Keratinocyte (primary cell): ENCODE measurements at regions not wholly inside any gene's neighbourhood (a gene's known extent, or its start where the extent isn't known, plus 50 kb on each side); places are given as distances from the start of the nearest gene placed in this dataset.

Experiments used
- DNase-seq: peaks from one replicate; pipeline ENCODE4 v3.0.0-alpha.2; 2011; ENCODE audit warnings: low read depth, missing footprints, low spot score
- FAIRE-seq: peaks from 2 replicates; lab custom pipeline; 2011; peaks lifted over from hg19 to GRCh38; lab: Jason Lieb, UNC
- H2AFZ ChIP-seq: 2 replicates; pipeline ENCODE4 v1.6.0; 2012; ENCODE audit warnings: low read length, control low read depth, inconsistent platforms; ENCODE audit not compliant: control insufficient read depth
- H3K27ac ChIP-seq: 2 replicates; pipeline ENCODE4 v1.5.1; 2011; ENCODE audit warnings: low read length; ENCODE audit not compliant: control insufficient read depth, insufficient read depth
- H3K27me3 ChIP-seq: 3 replicates; pipeline ENCODE4 v1.6.0; 2011; ENCODE audit warnings: low read length; ENCODE audit not compliant: control insufficient read depth, insufficient read depth; ENCODE audit errors: extremely low read depth
- H3K36me3 ChIP-seq, 2 experiments: 2 replicates in 1 of 2; 3 replicates in 1 of 2; pipeline ENCODE4 v1.5.1; 2011; ENCODE audit warnings: low read length in 2 of 2, mild to moderate bottlenecking in 1 of 2; ENCODE audit not compliant: control insufficient read depth in 2 of 2, insufficient read depth in 2 of 2; ENCODE audit errors: extremely low read depth in 1 of 2
- H3K4me1 ChIP-seq: 3 replicates; pipeline ENCODE4 v1.5.1; 2011; ENCODE audit warnings: low read length; ENCODE audit not compliant: control insufficient read depth, insufficient read depth; ENCODE audit errors: extremely low read depth
- H3K4me2 ChIP-seq: 3 replicates; pipeline ENCODE4 v1.6.0; 2011; ENCODE audit warnings: low read depth, low read length; ENCODE audit not compliant: control insufficient read depth, insufficient read depth; ENCODE audit errors: extremely low read depth
- H3K4me3 ChIP-seq, 3 experiments: fragments of 200-600 bp in 1 of 3; sonication (generic) in 1 of 3; 2 replicates in 2 of 3; 3 replicates in 1 of 3; pipeline ENCODE4 v1.5.1; 2011 to 2016; ENCODE audit warnings: low read length in 3 of 3, mild to moderate bottlenecking in 3 of 3, control low read depth in 2 of 3, inconsistent platforms in 1 of 3, low read depth in 1 of 3, mixed read lengths in 1 of 3, mixed run types in 1 of 3, moderate library complexity in 1 of 3; ENCODE audit not compliant: control insufficient read depth in 2 of 3, insufficient read depth in 2 of 3; ENCODE audit errors: extremely low read depth in 1 of 3
- H3K79me2 ChIP-seq: 2 replicates; pipeline ENCODE4 v1.6.0; 2012; ENCODE audit warnings: low read length; ENCODE audit not compliant: control insufficient read depth, insufficient read depth
- H3K9ac ChIP-seq: 3 replicates; pipeline ENCODE4 v1.6.0; 2011; ENCODE audit warnings: low read length; ENCODE audit not compliant: control insufficient read depth, insufficient read depth; ENCODE audit errors: extremely low read depth
- H3K9me1 ChIP-seq: 3 replicates; pipeline ENCODE4 v1.6.0; 2011; ENCODE audit warnings: low read length; ENCODE audit not compliant: control insufficient read depth, insufficient read depth; ENCODE audit errors: extremely low read depth
- H3K9me3 ChIP-seq: 2 replicates; pipeline ENCODE4 v1.5.1; 2012; ENCODE audit warnings: low read depth, low read length; ENCODE audit not compliant: control insufficient read depth
- H4K20me1 ChIP-seq: 3 replicates; pipeline ENCODE4 v1.6.0; 2011; ENCODE audit warnings: low read length; ENCODE audit not compliant: control insufficient read depth, insufficient read depth; ENCODE audit errors: extremely low read depth
- CTCF ChIP-seq, 3 experiments: IDR thresholded peaks in 1 of 3; conservative IDR thresholded peaks in 1 of 3; optimal IDR thresholded peaks in 1 of 3; 2 replicates in 2 of 3; 3 replicates in 1 of 3; pipeline versions ENCODE3 to v1.5.1; 2011; ENCODE audit warnings: low read length in 3 of 3, mild to moderate bottlenecking in 3 of 3, moderate library complexity in 2 of 3, control low read depth in 1 of 3, inconsistent platforms in 1 of 3; ENCODE audit not compliant: insufficient read depth in 2 of 3; ENCODE audit errors: extremely low read depth in 1 of 3
- EZH2 ChIP-seq: IDR thresholded peaks from one replicate; pipeline ENCODE4 v1.6.1; 2012; ENCODE audit warnings: inconsistent platforms, mild to moderate bottlenecking, low read length, moderate library complexity
- dilution Hi-C: fragments of 300-500 bp; cut with MboI; formaldehyde crosslinking; loops from one replicate; pipeline ENCODE4 v1.7.0; 2020; ENCODE audit warnings: low sequenced_read_pairs; ENCODE audit not compliant: extremely low pct_ligation_motif_present

GRCh38 chr13:91162180-91162579 is 185.3 kb upstream of the MIR17HG start:
- H3K27me3 ChIP-seq = no peaks in the 10 kb centered on the region
- FAIRE-seq = no peak

GRCh38 chr13:91162589-91162988 is 184.9 kb upstream of the MIR17HG start:
- H3K9me1 ChIP-seq = no peaks in the 10 kb centered on the region
- no peaks in the 10 kb centered on the region for H3K9me3 ChIP-seq
- no peaks in the 10 kb centered on the region for H3K36me3 ChIP-seq
- no peak overlapping the region for H3K4me3 ChIP-seq
- no peak overlapping the region for H3K9ac ChIP-seq
- DNase-seq (no peak), FAIRE-seq (no peak)
- no peak overlapping the region for H2AFZ ChIP-seq
- H3K4me2 ChIP-seq = no peak overlapping the region
- H3K4me1 ChIP-seq = no peaks in the 10 kb centered on the region
- H4K20me1 ChIP-seq = no peaks in the 10 kb centered on the region
- no peak overlapping the region for H3K27ac ChIP-seq
- no peaks in the 10 kb centered on the region for H3K27me3 ChIP-seq
- no peaks in the 10 kb centered on the region for H3K79me2 ChIP-seq
- no peak for TF ChIP-seq EZH2
- TF ChIP-seq CTCF (optimal IDR thresholded peaks at IDR 0.05 in 1 of 3, IDR thresholded peaks at IDR 0.05 in 1 of 3, conservative IDR thresholded peaks at IDR 0.05 in 1 of 3; ENCODE audit: extremely low read depth in 1 of 3, insufficient read depth in 2 of 3, low read length in 3 of 3) = no peak
- dilution Hi-C loops = no loop called here

More at GRCh38 chr13:91162180-91162579, 185.3 kb upstream of the MIR17HG start:
- Histone ChIP-seq H3K79me2 (no peaks in the 10 kb centered on the region), H3K4me3 (no peak overlapping the region), H3K4me2 (no peak overlapping the region), H3K36me3 (no peaks in the 10 kb centered on the region), H3K4me1 (no peaks in the 10 kb centered on the region), H3K9me1 (no peaks in the 10 kb centered on the region), H3K9ac (no peak overlapping the region), H2AFZ (no peak overlapping the region), H4K20me1 (no peaks in the 10 kb centered on the region), H3K27ac (no peak overlapping the region), H3K9me3 (no peaks in the 10 kb centered on the region)
- no peak for DNase-seq
- dilution Hi-C loops = no loop called here
- TF ChIP-seq EZH2 = no peak
- TF ChIP-seq CTCF (optimal IDR thresholded peaks at IDR 0.05 in 1 of 3, IDR thresholded peaks at IDR 0.05 in 1 of 3, conservative IDR thresholded peaks at IDR 0.05 in 1 of 3; ENCODE audit: extremely low read depth in 1 of 3, insufficient read depth in 2 of 3, low read length in 3 of 3) = no peak
